PFSK-1 (cell line): ENCODE measurements at regions not wholly inside any gene's neighbourhood (a gene's known extent, or its start where the extent isn't known, plus 50 kb on each side); places are given as distances from the start of the nearest gene placed in this dataset.

ENCODE experiments used
- POLR2AphosphoS5 ChIP-seq: IDR thresholded peaks from 2 replicates; pipeline ENCODE4 v1.6.1; 2012; ENCODE audit warnings: low read depth, mild to moderate bottlenecking, control low read depth, low read length, moderate library complexity
- REST ChIP-seq, 2 experiments: IDR thresholded peaks; 2 replicates each; pipeline versions ENCODE4 v1.6.1 to v1.8.0; 2011 to 2012; ENCODE audit warnings: low read depth in 2 of 2, low read length in 2 of 2, control low read depth in 1 of 2, inconsistent platforms in 1 of 2, mild to moderate bottlenecking in 1 of 2, moderate library complexity in 1 of 2; ENCODE audit not compliant: insufficient read depth in 1 of 2
- TAF1 ChIP-seq: IDR thresholded peaks from 2 replicates; pipeline ENCODE4 v1.6.1; 2012; ENCODE audit warnings: low read length, control low read depth, borderline replicate concordance; ENCODE audit not compliant: insufficient read depth

GRCh38 chr15:34646918-34647317 lies 63.5 kb upstream of the GOLGA8B start:
- TF ChIP-seq TAF1 (no peak), REST (IDR thresholded peaks at IDR 0.05; ENCODE audit: insufficient read depth in 1 of 2, low read depth in 2 of 2, low read length in 2 of 2) (no peak), POLR2AphosphoS5 (no peak)
